Upper lobe of left lung (tissue), 6 donors: ENCODE measurements at regions not wholly inside any gene's neighbourhood (a gene's known extent, or its start where the extent isn't known, plus 50 kb on each side); places are given as distances from the start of the nearest gene placed in this dataset.

Experiments
- ATAC-seq, 2 donors: fragments of 200-7000 bp; cut with Tn5 transposase; one replicate each; pipeline ENCODE4 v1.9.1; 2022; ENCODE audit warnings: mild to moderate bottlenecking in 2 of 2, moderate library complexity in 2 of 2; ENCODE audit not compliant: low FRiP score in 2 of 2
- DNase-seq, 2 donors: peaks; one replicate each; pipeline ENCODE4 v3.0.0-alpha.2; 2019 to 2020
- H3K27ac ChIP-seq, 4 donors: fragments of 200-600 bp; sonication (generic); one replicate each; pipeline ENCODE4 v1.5.1; 2016 to 2019
- H3K27me3 ChIP-seq, 4 donors: fragments of 200-600 bp; sonication (generic); one replicate each; pipeline ENCODE4 v1.5.1; 2017 to 2019
- H3K36me3 ChIP-seq, 4 donors: fragments of 200-600 bp; sonication (generic); one replicate each; pipeline ENCODE4 v1.5.1; 2016 to 2019
- H3K4me1 ChIP-seq, 4 donors: fragments of 200-600 bp; sonication (generic); one replicate each; pipeline ENCODE4 v1.5.1; 2018 to 2019
- H3K4me3 ChIP-seq, 4 donors: fragments of 200-600 bp; sonication (generic); one replicate each; pipeline ENCODE4 v1.5.1; 2017 to 2019; ENCODE audit warnings: mild to moderate bottlenecking in 2 of 4, moderate library complexity in 1 of 4
- H3K9me3 ChIP-seq, 4 donors: fragments of 200-600 bp; sonication (generic); one replicate each; pipeline ENCODE4 v1.5.1; 2018 to 2019
- EP300 ChIP-seq, 4 donors: sonication (generic); formaldehyde crosslinking; IDR thresholded peaks; one replicate each; pipeline ENCODE4 v1.5.1; 2017; ENCODE audit warnings: antibody characterized with exemption in 4 of 4, control low read depth in 2 of 4
- POLR2A ChIP-seq, 4 donors: fragments of 450-650 bp; IDR thresholded peaks; one replicate each; pipeline ENCODE4 v1.5.1; 2016 to 2017; ENCODE audit warnings: antibody characterized with exemption in 4 of 4, mild to moderate bottlenecking in 2 of 4
- POLR2AphosphoS5 ChIP-seq, 2 donors: sonication (generic); formaldehyde crosslinking; IDR thresholded peaks; one replicate each; pipeline ENCODE4 v1.5.1; 2017; ENCODE audit warnings: antibody characterized with exemption in 2 of 2
- WGBS, 2 donors: methylation state at CpG; one replicate each; pipeline ENCODE4 v1.1.5; 2017 to 2018; 5-methylcytosine and 5-hydroxymethylcytosine counted together
- TF ChIP-seq, protein P1 (sequence below), 6 experiments: fragments of 450-650 bp in 4 of 6; fragments of 200-600 bp in 2 of 6; sonication (generic) in 2 of 6; IDR thresholded peaks; one replicate each; pipeline ENCODE4 v1.5.1; 2016 to 2019; ENCODE audit warnings: antibody characterized with exemption in 6 of 6
- donor health status: DM: no; HTN: no; CAD: no; lungs with moderate emphysema.
- donor health status: DM: no; HTN: yes; CAD: no; lungs with severe emphysema.

DNA sequence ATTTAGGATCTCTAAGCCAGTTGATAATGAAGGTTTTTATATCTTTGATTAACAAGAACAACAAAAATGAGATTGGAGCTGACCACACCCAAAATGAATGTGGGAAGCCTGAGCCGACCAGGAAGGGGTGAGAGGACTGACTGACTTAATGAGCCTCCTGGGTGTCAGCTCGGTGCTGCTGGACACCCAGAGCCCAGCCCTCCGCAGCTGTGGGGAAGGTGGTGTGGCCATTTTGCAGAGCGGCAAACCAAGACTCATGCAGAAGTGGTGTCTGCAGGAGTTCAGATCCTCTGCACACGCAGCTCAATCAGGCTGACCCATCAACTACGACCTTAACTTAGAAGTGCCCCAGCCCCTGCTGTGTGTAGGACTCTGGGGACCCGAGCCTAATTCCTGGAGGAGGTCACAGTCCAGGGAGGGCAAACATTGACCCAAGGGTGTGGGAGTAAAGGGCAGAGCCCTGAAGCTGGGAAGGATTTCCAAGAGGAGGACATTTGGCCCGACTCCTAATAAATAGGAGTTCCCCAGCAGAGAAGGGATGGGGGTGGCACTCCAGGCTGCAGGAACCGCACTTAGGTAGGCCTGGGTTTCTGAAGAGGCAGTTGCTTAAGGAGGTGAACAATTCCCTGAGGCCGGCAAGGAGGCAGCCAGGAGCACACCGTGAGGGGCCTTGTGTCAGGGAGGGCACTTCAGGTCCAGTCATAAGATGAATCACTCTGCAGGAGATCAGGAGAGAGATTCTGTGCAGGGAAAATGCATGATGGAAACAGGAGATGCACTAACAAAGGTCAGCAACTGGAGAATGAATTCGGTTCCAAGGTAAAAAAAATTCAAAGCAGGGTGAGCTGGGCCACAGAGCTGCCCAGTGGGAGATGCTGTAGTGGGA is 197.1 kb upstream of the TPM1 start:
- 65 to 75% methylated on average over 11 to 12 of the region's 12 CpGs for WGBS, 2 donors
- Histone ChIP-seq H3K4me1 (peaks cover 0 to 6% (median 3%) of the 10 kb centered on the region in 4 donors), H3K9me3 (no peaks in the 10 kb centered on the region), H3K36me3 (no peaks in the 10 kb centered on the region), H3K27ac (no peak overlapping the region), H3K4me3 (no peak overlapping the region), H3K27me3 (no peaks in the 10 kb centered on the region)
- DNase-seq: no peak
- TF ChIP-seq EP300 (IDR thresholded peaks at IDR 0.05): no peak
- no peak for TF ChIP-seq POLR2A (IDR thresholded peaks at IDR 0.05)
- TF ChIP-seq, protein P1, sequence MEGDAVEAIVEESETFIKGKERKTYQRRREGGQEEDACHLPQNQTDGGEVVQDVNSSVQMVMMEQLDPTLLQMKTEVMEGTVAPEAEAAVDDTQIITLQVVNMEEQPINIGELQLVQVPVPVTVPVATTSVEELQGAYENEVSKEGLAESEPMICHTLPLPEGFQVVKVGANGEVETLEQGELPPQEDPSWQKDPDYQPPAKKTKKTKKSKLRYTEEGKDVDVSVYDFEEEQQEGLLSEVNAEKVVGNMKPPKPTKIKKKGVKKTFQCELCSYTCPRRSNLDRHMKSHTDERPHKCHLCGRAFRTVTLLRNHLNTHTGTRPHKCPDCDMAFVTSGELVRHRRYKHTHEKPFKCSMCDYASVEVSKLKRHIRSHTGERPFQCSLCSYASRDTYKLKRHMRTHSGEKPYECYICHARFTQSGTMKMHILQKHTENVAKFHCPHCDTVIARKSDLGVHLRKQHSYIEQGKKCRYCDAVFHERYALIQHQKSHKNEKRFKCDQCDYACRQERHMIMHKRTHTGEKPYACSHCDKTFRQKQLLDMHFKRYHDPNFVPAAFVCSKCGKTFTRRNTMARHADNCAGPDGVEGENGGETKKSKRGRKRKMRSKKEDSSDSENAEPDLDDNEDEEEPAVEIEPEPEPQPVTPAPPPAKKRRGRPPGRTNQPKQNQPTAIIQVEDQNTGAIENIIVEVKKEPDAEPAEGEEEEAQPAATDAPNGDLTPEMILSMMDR (IDR thresholded peaks at IDR 0.05): no peak
- TF ChIP-seq POLR2AphosphoS5 (IDR thresholded peaks at IDR 0.05): no peak
- ATAC-seq: no peak

DNA sequence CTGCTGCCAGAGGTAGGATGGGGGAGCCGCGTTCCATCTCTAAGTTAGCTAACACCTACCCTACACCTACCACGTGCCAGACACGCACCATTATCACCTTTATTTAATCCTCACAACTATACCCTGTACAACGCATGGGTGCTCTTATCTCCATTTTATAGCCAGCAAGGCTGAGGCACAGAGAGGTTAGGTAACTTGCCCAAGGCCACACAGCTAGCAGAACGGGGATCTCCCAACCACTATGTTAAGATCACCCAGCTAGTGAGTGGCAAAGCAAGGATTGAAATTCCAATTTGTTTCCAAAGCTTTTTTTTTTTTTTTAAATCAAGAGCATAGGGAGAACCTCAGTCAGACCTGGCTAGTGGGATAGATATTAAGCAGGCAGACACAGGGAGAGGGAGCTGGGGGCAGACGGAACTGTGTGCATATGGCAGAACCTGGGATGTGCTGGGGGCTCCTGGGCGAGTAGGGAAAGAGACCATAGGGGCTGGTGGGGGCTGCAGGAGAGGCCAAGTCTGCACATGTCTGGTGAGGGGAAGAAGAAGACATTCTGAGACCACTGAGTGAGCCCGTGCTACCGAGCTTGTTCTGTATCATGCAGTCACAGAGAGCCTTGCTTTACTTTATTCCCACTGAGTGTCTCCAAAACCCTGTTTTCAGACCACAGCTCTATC is 196.3 kb upstream of the TPM1 start:
- no peak overlapping the region for H3K27ac ChIP-seq
- TF ChIP-seq, protein P1 (IDR thresholded peaks at IDR 0.05): no peak
- TF ChIP-seq POLR2A (IDR thresholded peaks at IDR 0.05) (no peak), EP300 (IDR thresholded peaks at IDR 0.05) (no peak), POLR2AphosphoS5 (IDR thresholded peaks at IDR 0.05) (no peak)
- no peaks in the 10 kb centered on the region for H3K27me3 ChIP-seq
- no peak overlapping the region for H3K4me3 ChIP-seq
- DNase-seq (no peak), ATAC-seq (no peak)
- H3K4me1 ChIP-seq: peaks cover 0 to 6% (median 3%) of the 10 kb centered on the region in 4 donors
- WGBS, 2 donors: 93 to 95% methylated on average over 8 to 10 of the region's 10 CpGs
- no peaks in the 10 kb centered on the region for H3K36me3 ChIP-seq
- no peaks in the 10 kb centered on the region for H3K9me3 ChIP-seq

DNA sequence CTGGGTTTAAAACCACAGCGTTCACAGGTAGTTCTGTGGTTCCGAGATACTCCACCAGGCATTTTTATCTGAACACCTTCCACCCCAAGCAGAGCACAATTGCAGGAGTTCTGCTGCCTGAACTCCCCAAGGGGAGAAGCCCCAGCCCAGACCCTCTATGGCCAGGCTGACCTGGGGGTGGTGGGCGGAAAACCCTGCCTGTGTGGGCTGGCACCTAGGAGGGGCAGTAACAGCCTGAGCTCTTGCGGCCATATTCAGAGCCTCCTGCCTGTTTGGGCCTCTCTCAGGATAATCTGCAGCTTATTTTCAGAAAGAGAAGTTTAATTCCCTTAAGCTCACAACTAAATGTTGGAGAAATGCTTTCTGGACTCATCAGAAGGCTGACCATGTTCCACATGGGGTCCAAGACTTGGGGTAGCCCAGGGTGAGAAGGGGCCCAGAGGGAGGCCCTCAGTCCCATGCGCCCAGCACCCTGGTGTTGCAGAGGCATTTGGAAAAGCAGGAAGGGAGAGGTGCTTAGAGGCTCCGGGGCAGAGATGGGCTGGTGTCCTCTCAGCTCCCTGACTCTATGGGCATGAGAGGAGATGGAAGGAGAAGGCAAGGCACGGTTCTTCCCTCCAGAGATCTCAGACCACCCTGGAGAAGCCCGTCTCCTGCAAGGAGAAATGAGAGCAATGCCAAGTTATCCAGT is 195.6 kb upstream of the TPM1 start:
- ATAC-seq (no peak), DNase-seq (no peak)
- H3K4me3 ChIP-seq: no peak overlapping the region
- H3K27ac ChIP-seq: no peak overlapping the region
- no peaks in the 10 kb centered on the region for H3K27me3 ChIP-seq
- H3K36me3 ChIP-seq: no peaks in the 10 kb centered on the region
- TF ChIP-seq EP300 (IDR thresholded peaks at IDR 0.05): no peak
- TF ChIP-seq POLR2A (IDR thresholded peaks at IDR 0.05): no peak
- TF ChIP-seq, protein P1 (IDR thresholded peaks at IDR 0.05): no peak
- TF ChIP-seq POLR2AphosphoS5 (IDR thresholded peaks at IDR 0.05): no peak
- no peaks in the 10 kb centered on the region for H3K9me3 ChIP-seq
- WGBS, 2 donors: 90 to 91% methylated on average over 8 of the region's 8 CpGs
- peaks cover 0 to 6% (median 3%) of the 10 kb centered on the region in 4 donors for H3K4me1 ChIP-seq

DNA sequence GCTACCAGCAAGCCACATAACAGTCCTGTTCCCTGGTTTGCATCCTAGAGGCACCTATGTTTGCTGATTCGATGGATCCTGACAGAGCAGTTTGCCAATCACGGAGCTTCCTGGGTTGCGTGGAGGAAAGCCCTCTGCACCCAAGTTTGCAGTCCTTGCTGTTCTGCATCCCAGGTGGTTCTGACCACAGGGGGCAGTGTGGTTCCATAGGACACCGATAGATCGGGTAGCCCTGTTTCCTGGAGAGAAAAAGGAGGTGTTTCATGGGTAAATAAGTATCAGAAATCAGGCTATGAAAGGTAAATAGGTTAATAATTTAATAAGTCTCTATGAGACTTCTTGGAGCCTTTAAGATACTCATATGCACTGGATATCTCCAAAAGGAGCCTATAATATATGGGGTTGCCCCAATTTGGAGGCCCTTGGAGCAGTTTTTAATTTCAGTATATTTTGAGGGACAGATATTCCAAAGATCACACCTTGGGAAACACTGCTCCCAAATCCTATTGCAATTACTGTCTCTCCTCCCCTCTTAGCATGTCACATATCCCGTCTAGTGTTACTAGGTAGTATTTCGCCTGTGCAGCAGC is 194.6 kb upstream of the TPM1 start:
- Histone ChIP-seq H3K36me3 (no peaks in the 10 kb centered on the region), H3K27me3 (no peaks in the 10 kb centered on the region), H3K4me1 (peaks cover 0 to 6% (median 3%) of the 10 kb centered on the region in 4 donors), H3K9me3 (no peaks in the 10 kb centered on the region), H3K27ac (no peak overlapping the region), H3K4me3 (no peak overlapping the region)
- 77 to 91% methylated on average over 7 of the region's 7 CpGs for WGBS, 2 donors
- TF ChIP-seq POLR2AphosphoS5 (IDR thresholded peaks at IDR 0.05): no peak
- TF ChIP-seq, protein P1 (IDR thresholded peaks at IDR 0.05): peak in 4 of 6 experiments; percentile 28 to 50 (median 40)
- peak in 1 of 2 donors; percentile 67 for ATAC-seq
- peak in 1 of 2 donors; percentile 32 for DNase-seq
